ENCODE measurements at regions not wholly inside any gene's neighbourhood (a gene's known extent, or its start where the extent isn't known, plus 50 kb on each side); places are given as distances from the start of the nearest gene placed in this dataset.
A peak's percentile ranks its signal among the peaks of the same experiment; 100 is the strongest.
"Not testable (repeated sequence)": the region's sequence is repeated elsewhere in the genome, so short reads cannot be mapped to it uniquely, and the experiment has no call there.

GRCh38 chr3:5357089-5357488 is 169.6 kb downstream of the EDEM1 start:
- DNase-seq = no peak

- DNase-seq = no peak
These were observed 171.4 kb downstream of the EDEM1 start for GRCh38 chr3:5358911-5359310.

GRCh38 chr3:5360453-5360852 is 172.9 kb downstream of the EDEM1 start:
- no peak for DNase-seq

- no peak for DNase-seq
These were observed 179.2 kb downstream of the EDEM1 start for GRCh38 chr3:5366746-5367145.

- DNase-seq = not testable (repeated sequence)
These were observed 184.0 kb downstream of the EDEM1 start for GRCh38 chr3:5371555-5371954.

GRCh38 chr3:5376761-5377160 is 189.3 kb downstream of the EDEM1 start:
- DNase-seq = no peak

GRCh38 chr3:5379266-5379665 is 191.8 kb downstream of the EDEM1 start:
- not testable (repeated sequence) for DNase-seq

- DNase-seq = not testable (repeated sequence)
These were observed 196.2 kb downstream of the EDEM1 start for GRCh38 chr3:5383486-5384263.

- DNase-seq = no peak
These were observed 197.2 kb downstream of the EDEM1 start for GRCh38 chr3:5384557-5385236.

GRCh38 chr3:5388091-5388490 is 200.6 kb downstream of the EDEM1 start:
- no peak for DNase-seq

- DNase-seq = peak; percentile 2
These were observed 201.6 kb downstream of the EDEM1 start for GRCh38 chr3:5389057-5389456.

GRCh38 chr3:5390221-5390620 is 202.7 kb downstream of the EDEM1 start:
- DNase-seq = no peak

- DNase-seq = peak; percentile 48
These were observed 203.6 kb downstream of the EDEM1 start for GRCh38 chr3:5390936-5391625.

GRCh38 chr3:5401002-5401401 is 213.5 kb downstream of the EDEM1 start:
- no peak for DNase-seq

- no peak for DNase-seq
These were observed 217.2 kb downstream of the EDEM1 start for GRCh38 chr3:5404718-5405117.

GRCh38 chr3:5411786-5412185 is 224.3 kb downstream of the EDEM1 start:
- no peak for DNase-seq

- DNase-seq = no peak
These were observed 235.6 kb downstream of the EDEM1 start for GRCh38 chr3:5423076-5423475.

GRCh38 chr3:5423523-5423922 is 236.0 kb downstream of the EDEM1 start:
- no peak for DNase-seq

- no peak for DNase-seq
These were observed 237.9 kb downstream of the EDEM1 start for GRCh38 chr3:5425371-5425770.

- peak; percentile 91 for DNase-seq
These were observed 238.8 kb downstream of the EDEM1 start for GRCh38 chr3:5426094-5426883.

GRCh38 chr3:5427021-5427420 is 239.5 kb downstream of the EDEM1 start:
- DNase-seq = no peak

- DNase-seq = no peak
These were observed 240.4 kb downstream of the EDEM1 start for GRCh38 chr3:5427938-5428337.
